ENCODE measurements at regions not wholly inside any gene's neighbourhood (a gene's known extent, or its start where the extent isn't known, plus 50 kb on each side); places are given as distances from the start of the nearest gene placed in this dataset.

- TF ChIP-seq CTCF (IDR thresholded peaks at IDR 0.05) (no peak), POLR2A (IDR thresholded peaks at IDR 0.05) (no peak)
Measured at GRCh38 chr10:133020193-133020817, 67.4 kb upstream of the ADGRA1 start.
